Endothelial cell of umbilical vein (primary cell): ENCODE measurements at regions not wholly inside any gene's neighbourhood (a gene's known extent, or its start where the extent isn't known, plus 50 kb on each side); places are given as distances from the start of the nearest gene placed in this dataset.

Source experiments
- POLR2AphosphoS5 ChIP-seq: IDR thresholded peaks from 2 replicates; pipeline ENCODE4 v1.6.1; 2012; ENCODE audit warnings: low read depth, mild to moderate bottlenecking, control low read depth, low read length, moderate library complexity; ENCODE audit not compliant: insufficient read depth
- TF ChIP-seq, protein P1 (sequence below), 2 donors: IDR thresholded peaks; 1 replicate in 1 of 2; 2 replicates in 1 of 2; pipeline ENCODE4 v1.5.1; 2011; ENCODE audit warnings: low read length in 2 of 2, mild to moderate bottlenecking in 2 of 2, moderate library complexity in 2 of 2, control low read depth in 1 of 2, inconsistent platforms in 1 of 2, low read depth in 1 of 2; ENCODE audit not compliant: insufficient read depth in 1 of 2; ENCODE audit errors: extremely low read depth in 1 of 2

DNA sequence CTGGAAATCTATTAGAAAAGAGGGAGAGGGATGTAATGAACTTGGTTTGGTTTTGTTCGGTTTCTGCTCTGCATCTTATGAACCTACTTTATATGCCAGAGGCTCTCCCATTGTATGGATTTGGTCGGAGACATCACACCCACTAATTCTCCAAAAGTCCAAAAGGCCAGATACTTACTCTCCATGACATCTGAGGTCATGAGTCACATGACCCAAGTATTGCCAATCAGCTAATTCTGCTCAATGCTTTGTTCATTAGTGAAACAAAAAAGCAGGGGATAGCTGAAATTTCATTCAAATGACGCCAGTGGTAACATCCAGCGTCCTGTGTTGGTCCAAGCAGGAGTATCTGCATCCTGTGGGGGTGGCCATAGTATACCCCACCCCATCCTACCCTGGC lies 173.6 kb downstream of the TRIM33 start:
- TF ChIP-seq POLR2AphosphoS5, result no peak
- TF ChIP-seq, protein P1, sequence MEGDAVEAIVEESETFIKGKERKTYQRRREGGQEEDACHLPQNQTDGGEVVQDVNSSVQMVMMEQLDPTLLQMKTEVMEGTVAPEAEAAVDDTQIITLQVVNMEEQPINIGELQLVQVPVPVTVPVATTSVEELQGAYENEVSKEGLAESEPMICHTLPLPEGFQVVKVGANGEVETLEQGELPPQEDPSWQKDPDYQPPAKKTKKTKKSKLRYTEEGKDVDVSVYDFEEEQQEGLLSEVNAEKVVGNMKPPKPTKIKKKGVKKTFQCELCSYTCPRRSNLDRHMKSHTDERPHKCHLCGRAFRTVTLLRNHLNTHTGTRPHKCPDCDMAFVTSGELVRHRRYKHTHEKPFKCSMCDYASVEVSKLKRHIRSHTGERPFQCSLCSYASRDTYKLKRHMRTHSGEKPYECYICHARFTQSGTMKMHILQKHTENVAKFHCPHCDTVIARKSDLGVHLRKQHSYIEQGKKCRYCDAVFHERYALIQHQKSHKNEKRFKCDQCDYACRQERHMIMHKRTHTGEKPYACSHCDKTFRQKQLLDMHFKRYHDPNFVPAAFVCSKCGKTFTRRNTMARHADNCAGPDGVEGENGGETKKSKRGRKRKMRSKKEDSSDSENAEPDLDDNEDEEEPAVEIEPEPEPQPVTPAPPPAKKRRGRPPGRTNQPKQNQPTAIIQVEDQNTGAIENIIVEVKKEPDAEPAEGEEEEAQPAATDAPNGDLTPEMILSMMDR (IDR thresholded peaks at IDR 0.05; ENCODE audit: extremely low read depth in 1 of 2, insufficient read depth in 1 of 2, low read depth in 1 of 2, low read length in 2 of 2), result no peak
